ENCODE measurements at regions not wholly inside any gene's neighbourhood (a gene's known extent, or its start where the extent isn't known, plus 50 kb on each side); places are given as distances from the start of the nearest gene placed in this dataset.

DNA sequence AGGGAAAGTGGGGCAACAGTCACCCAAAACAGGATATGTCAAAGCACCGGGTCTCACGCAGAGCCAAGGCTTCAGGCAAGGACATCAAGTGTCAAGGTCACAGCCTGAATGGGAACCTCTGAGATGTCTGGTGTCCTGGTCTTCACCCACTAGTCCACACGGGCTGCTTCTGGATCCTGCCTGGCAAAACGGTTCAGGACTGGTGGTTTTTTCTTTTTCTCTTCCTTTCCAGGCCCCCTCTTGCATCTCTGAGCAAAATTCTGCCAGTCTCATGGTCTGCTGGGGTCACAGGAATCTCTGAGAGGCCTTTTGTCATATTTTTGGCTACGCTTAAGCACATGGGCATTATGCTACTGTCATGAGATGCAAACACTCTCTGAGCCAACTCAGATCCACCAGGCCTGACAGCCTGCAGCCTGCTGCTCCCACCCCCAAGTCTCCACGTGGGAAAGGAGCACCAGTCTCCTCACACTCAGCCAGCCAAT, 518.2 kb upstream of the ZEB2 start:
- no peak for TF ChIP-seq CTCF (IDR thresholded peaks at IDR 0.05)
- no peak for TF ChIP-seq POLR2A (IDR thresholded peaks at IDR 0.05)

All from uterus (tissue), 2 donors.